GM19035 (cell line): ENCODE measurements at regions not wholly inside any gene's neighbourhood (a gene's known extent, or its start where the extent isn't known, plus 50 kb on each side); places are given as distances from the start of the nearest gene placed in this dataset.

Experiments
- ATAC-seq: cut with Tn5 transposase; IDR thresholded peaks from one replicate; pipeline ENCODE4 v1.9.1; 2021; ENCODE audit not compliant: unreplicated experiment

- no peak for ATAC-seq
Observed at GRCh38 chr5:9863486-9863885, 233.3 kb upstream of the TAS2R1 start.

- ATAC-seq = no peak
Observed at GRCh38 chr5:9861666-9862256, 231.6 kb upstream of the TAS2R1 start.

- no peak for ATAC-seq
Observed at GRCh38 chr5:9859808-9860207, 229.7 kb upstream of the TAS2R1 start.

- ATAC-seq = no peak
Observed at GRCh38 chr5:9858043-9858442, 227.9 kb upstream of the TAS2R1 start.

GRCh38 chr5:9853309-9853708 lies 223.2 kb upstream of the TAS2R1 start:
- ATAC-seq = no peak

- ATAC-seq = no peak
Observed at GRCh38 chr5:9852671-9853070, 222.5 kb upstream of the TAS2R1 start.

GRCh38 chr5:9851458-9851857 lies 221.3 kb upstream of the TAS2R1 start:
- no peak for ATAC-seq

GRCh38 chr5:9850456-9850855 lies 220.3 kb upstream of the TAS2R1 start:
- no peak for ATAC-seq

GRCh38 chr5:9847631-9848030 lies 217.5 kb upstream of the TAS2R1 start:
- ATAC-seq = no peak

GRCh38 chr5:9845185-9845584 lies 215.0 kb upstream of the TAS2R1 start:
- no peak for ATAC-seq

GRCh38 chr5:9841516-9842170 lies 211.5 kb upstream of the TAS2R1 start:
- ATAC-seq = no peak

- ATAC-seq = no peak
Observed at GRCh38 chr5:9838916-9839315, 208.8 kb upstream of the TAS2R1 start.

GRCh38 chr5:9834871-9835770 lies 205.0 kb upstream of the TAS2R1 start:
- no peak for ATAC-seq

- ATAC-seq = no peak
Observed at GRCh38 chr5:9833871-9834270, 203.7 kb upstream of the TAS2R1 start.

- no peak for ATAC-seq
Observed at GRCh38 chr5:9832921-9833320, 202.8 kb upstream of the TAS2R1 start.

GRCh38 chr5:9831823-9832222 lies 201.7 kb upstream of the TAS2R1 start:
- no peak for ATAC-seq

- no peak for ATAC-seq
Observed at GRCh38 chr5:9830184-9830583, 200.0 kb upstream of the TAS2R1 start.

GRCh38 chr5:9829621-9830020 lies 199.5 kb upstream of the TAS2R1 start:
- no peak for ATAC-seq

GRCh38 chr5:9820691-9821449 lies 190.7 kb upstream of the TAS2R1 start:
- no peak for ATAC-seq

GRCh38 chr5:9818340-9818845 lies 188.2 kb upstream of the TAS2R1 start:
- ATAC-seq = no peak

- ATAC-seq = no peak
Observed at GRCh38 chr5:9817819-9818218, 187.7 kb upstream of the TAS2R1 start.
